Fibroblast of lung (primary cell): ENCODE measurements at regions not wholly inside any gene's neighbourhood (a gene's known extent, or its start where the extent isn't known, plus 50 kb on each side); places are given as distances from the start of the nearest gene placed in this dataset.

Experiments
- DNase-seq, 2 donors: peaks; one replicate each; pipeline versions ENCODE4 v3.0.0 to v3.0.0-alpha.2; 2010; ENCODE audit warnings: low read depth in 2 of 2
- H2AFZ ChIP-seq: 2 replicates; pipeline ENCODE4 v1.5.1; 2012; ENCODE audit warnings: low read length, control low read depth, inconsistent platforms
- H3K27ac ChIP-seq: 2 replicates; pipeline ENCODE4 v1.5.1; 2011; ENCODE audit warnings: low read length, control low read depth; ENCODE audit not compliant: insufficient read depth
- H3K27me3 ChIP-seq: 2 replicates; pipeline ENCODE4 v1.5.1; 2011; ENCODE audit warnings: mild to moderate bottlenecking, low read length; ENCODE audit not compliant: control insufficient read depth, insufficient read depth
- H3K36me3 ChIP-seq: 2 replicates; pipeline ENCODE4 v1.5.1; 2011; ENCODE audit warnings: low read length; ENCODE audit not compliant: control insufficient read depth, insufficient read depth
- H3K4me1 ChIP-seq: 2 replicates; pipeline ENCODE4 v1.5.1; 2011; ENCODE audit warnings: low read length; ENCODE audit not compliant: control insufficient read depth, insufficient read depth; ENCODE audit errors: extremely low read depth
- H3K4me2 ChIP-seq: 2 replicates; pipeline ENCODE4 v1.5.1; 2011; ENCODE audit warnings: low read length, control low read depth; ENCODE audit not compliant: insufficient read depth; ENCODE audit errors: extremely low read depth
- H3K4me3 ChIP-seq, 4 experiments: fragments of 200-600 bp in 1 of 4; sonication (generic) in 1 of 4; replicated peaks in 1 of 4; 2 replicates each; pipeline ENCODE4 v1.5.1; 2011 to 2016; ENCODE audit warnings: low read length in 4 of 4, low read depth in 3 of 4, mild to moderate bottlenecking in 3 of 4, control low read depth in 2 of 4, inconsistent platforms in 1 of 4, mixed read lengths in 1 of 4; ENCODE audit not compliant: insufficient read depth in 1 of 4; ENCODE audit errors: control extremely low read depth in 1 of 4
- H3K79me2 ChIP-seq: 2 replicates; pipeline ENCODE4 v1.5.1; 2012; ENCODE audit warnings: mild to moderate bottlenecking, low read length, inconsistent platforms; ENCODE audit not compliant: control insufficient read depth, insufficient read depth
- H3K9ac ChIP-seq: 2 replicates; pipeline ENCODE4 v1.5.1; 2011; ENCODE audit warnings: mild to moderate bottlenecking, low read length, control low read depth; ENCODE audit not compliant: insufficient read depth
- H3K9me3 ChIP-seq: 2 replicates; pipeline ENCODE4 v1.5.1; 2012; ENCODE audit warnings: low read depth, low read length; ENCODE audit not compliant: control insufficient read depth, insufficient read depth
- H4K20me1 ChIP-seq: 2 replicates; pipeline ENCODE4 v1.5.1; 2011; ENCODE audit warnings: low read length; ENCODE audit not compliant: control insufficient read depth, insufficient read depth; ENCODE audit errors: extremely low read depth
- CTCF ChIP-seq, 2 donors: IDR thresholded peaks in 1 of 2; conservative IDR thresholded peaks in 1 of 2; 1 replicate in 1 of 2; 2 replicates in 1 of 2; pipeline ENCODE4 v1.5.1; 2011 to 2012; ENCODE audit warnings: low read length in 2 of 2, control low read depth in 1 of 2, inconsistent platforms in 1 of 2, low read depth in 1 of 2, mild to moderate bottlenecking in 1 of 2
- EZH2 ChIP-seq: IDR thresholded peaks from 2 replicates; pipeline ENCODE4 v1.5.1; 2012; ENCODE audit warnings: low read length, control low read depth, mild to moderate bottlenecking; ENCODE audit errors: missing control alignments

DNA sequence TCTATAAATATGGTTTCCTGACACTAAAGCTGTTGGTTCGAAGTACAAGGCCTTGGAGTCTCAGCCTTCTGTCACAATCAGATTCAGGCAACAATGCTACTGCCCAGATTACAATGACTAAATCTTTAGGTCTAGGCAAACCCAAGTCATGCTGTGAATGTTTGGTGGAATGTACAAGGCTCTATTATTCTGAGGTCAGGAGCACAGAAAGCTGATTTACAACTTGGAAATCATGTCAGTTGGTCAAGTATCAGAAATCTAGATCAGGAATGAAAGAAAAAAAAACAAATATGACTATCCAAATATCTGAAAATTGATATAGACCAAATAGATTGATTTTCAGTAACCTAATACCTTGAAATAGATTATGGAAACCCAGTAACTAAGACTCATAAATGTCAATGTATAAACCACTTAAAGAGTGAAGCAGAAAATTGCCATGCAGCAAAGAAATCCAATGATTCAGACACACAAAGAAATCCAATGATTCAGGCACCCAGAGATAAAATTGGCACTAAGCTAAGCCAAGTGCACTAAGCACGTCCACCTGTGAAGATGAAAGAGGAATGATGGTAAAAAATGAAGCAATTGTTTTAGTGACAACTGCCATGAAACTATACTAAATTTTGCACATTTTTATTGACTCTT lies 588.0 kb upstream of the TUSC1 start:
- Histone ChIP-seq H3K4me1 (peaks cover 3% of the 10 kb centered on the region), H2AFZ (no peak overlapping the region), H3K79me2 (no peaks in the 10 kb centered on the region), H3K9ac (no peak overlapping the region), H3K4me2 (no peak overlapping the region), H3K27ac (no peak overlapping the region), H3K9me3 (no peaks in the 10 kb centered on the region), H3K27me3 (no peaks in the 10 kb centered on the region), H3K36me3 (no peaks in the 10 kb centered on the region), H4K20me1 (no peaks in the 10 kb centered on the region), H3K4me3 (no peak overlapping the region)
- DNase-seq: peak in 1 of 2 donors; percentile 35
- TF ChIP-seq EZH2: no peak
- no peak for TF ChIP-seq CTCF (conservative IDR thresholded peaks at IDR 0.05 in 1 of 2, IDR thresholded peaks at IDR 0.05 in 1 of 2; ENCODE audit: low read depth in 1 of 2, low read length in 2 of 2)

- Histone ChIP-seq H3K79me2 (no peaks in the 10 kb centered on the region), H3K27me3 (no peaks in the 10 kb centered on the region), H3K4me3 (no peak overlapping the region), H3K4me2 (no peak overlapping the region), H2AFZ (no peak overlapping the region), H3K27ac (no peak overlapping the region), H3K36me3 (no peaks in the 10 kb centered on the region), H3K9ac (no peak overlapping the region), H3K9me3 (no peaks in the 10 kb centered on the region), H4K20me1 (no peaks in the 10 kb centered on the region), H3K4me1 (peaks cover 3% of the 10 kb centered on the region)
- DNase-seq: peak; percentile 38 to 99
- TF ChIP-seq EZH2 (no peak), CTCF (conservative IDR thresholded peaks at IDR 0.05 in 1 of 2, IDR thresholded peaks at IDR 0.05 in 1 of 2; ENCODE audit: low read depth in 1 of 2, low read length in 2 of 2) (no peak)
These were observed 586.7 kb upstream of the TUSC1 start for GRCh38 chr9:26264709-26265601.

DNA sequence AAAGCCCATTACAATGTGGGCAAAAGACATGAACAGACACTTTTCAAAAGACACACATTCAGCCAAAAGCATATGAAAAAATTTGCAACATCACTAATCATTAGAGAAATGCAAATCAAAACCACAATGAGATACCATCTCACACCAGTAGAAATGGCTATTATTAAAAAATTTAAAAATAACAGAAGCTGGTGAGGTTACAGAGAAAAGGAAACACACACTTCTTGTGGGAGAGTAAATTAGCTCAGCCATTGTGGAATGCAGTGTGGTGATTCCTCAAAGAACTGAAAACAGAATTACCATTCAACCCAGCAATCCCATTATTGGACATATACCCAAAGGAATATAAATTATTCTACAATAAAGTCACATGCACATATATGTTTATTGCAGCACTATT lies 585.2 kb upstream of the TUSC1 start:
- TF ChIP-seq EZH2 (no peak), CTCF (conservative IDR thresholded peaks at IDR 0.05 in 1 of 2, IDR thresholded peaks at IDR 0.05 in 1 of 2; ENCODE audit: low read depth in 1 of 2, low read length in 2 of 2) (no peak)
- no peaks in the 10 kb centered on the region for H3K36me3 ChIP-seq
- no peaks in the 10 kb centered on the region for H3K9me3 ChIP-seq
- H3K4me1 ChIP-seq: peaks cover 3% of the 10 kb centered on the region
- H3K4me2 ChIP-seq: no peak overlapping the region
- no peak overlapping the region for H3K9ac ChIP-seq
- H3K79me2 ChIP-seq: no peaks in the 10 kb centered on the region
- H3K27me3 ChIP-seq: no peaks in the 10 kb centered on the region
- H4K20me1 ChIP-seq: no peaks in the 10 kb centered on the region
- no peak overlapping the region for H3K27ac ChIP-seq
- no peak overlapping the region for H2AFZ ChIP-seq
- peak in 1 of 2 donors; percentile 53 for DNase-seq
- H3K4me3 ChIP-seq: no peak overlapping the region
